Natural killer cell (primary cell): ENCODE measurements at regions not wholly inside any gene's neighbourhood (a gene's known extent, or its start where the extent isn't known, plus 50 kb on each side); places are given as distances from the start of the nearest gene placed in this dataset.

Experiments
- ATAC-seq, 3 donors: fragments of 150-1000 bp in 2 of 3; fragments of 200-7000 bp in 1 of 3; cut with Tn5 transposase; 1 replicate in 1 of 3; 2 replicates in 2 of 3; pipeline ENCODE4 v1.10.0; 2021; ENCODE audit warnings: mild to moderate bottlenecking in 2 of 3, moderate library complexity in 2 of 3
- DNase-seq, 2 donors: peaks; one replicate each; pipeline versions ENCODE4 v3.0.0 to v3.0.0-alpha.2; 2013 to 2021; ENCODE audit warnings: mixed read lengths in 1 of 2
- H3K27ac ChIP-seq: one replicate; pipeline ENCODE4 v1.5.1; 2013; ENCODE audit warnings: mild to moderate bottlenecking, low read length
- H3K27me3 ChIP-seq: one replicate; pipeline ENCODE4 v1.6.1; 2013; ENCODE audit warnings: low read length; ENCODE audit not compliant: control insufficient read depth, insufficient read depth
- H3K36me3 ChIP-seq: one replicate; pipeline ENCODE4 v1.6.1; 2013; ENCODE audit warnings: low read length; ENCODE audit not compliant: control insufficient read depth, insufficient read depth
- H3K4me1 ChIP-seq: one replicate; pipeline ENCODE4 v1.6.1; 2013; ENCODE audit warnings: low read length; ENCODE audit not compliant: control insufficient read depth, insufficient read depth
- H3K4me3 ChIP-seq: one replicate; pipeline ENCODE4 v1.5.1; 2013; ENCODE audit warnings: low read length
- H3K9me3 ChIP-seq: one replicate; pipeline ENCODE4 v1.6.1; 2013; ENCODE audit warnings: low read length; ENCODE audit not compliant: control insufficient read depth, insufficient read depth
- H3K27ac Mint-ChIP-seq, 2 donors: one replicate each; pipeline ENCODE4 v1.8.0; 2022; ENCODE audit warnings: mild to moderate bottlenecking in 2 of 2, mixed read lengths in 2 of 2, moderate library complexity in 1 of 2
- H3K27me3 Mint-ChIP-seq, 2 donors: one replicate each; pipeline ENCODE4 v1.8.0; 2022; ENCODE audit warnings: low read depth in 2 of 2, mixed read lengths in 2 of 2
- H3K36me3 Mint-ChIP-seq: one replicate; pipeline ENCODE4 v1.8.0; 2022; ENCODE audit warnings: mixed read lengths
- H3K4me1 Mint-ChIP-seq, 2 donors: one replicate each; pipeline ENCODE4 v1.8.0; 2022; ENCODE audit warnings: mixed read lengths in 2 of 2
- H3K4me3 Mint-ChIP-seq: one replicate; pipeline ENCODE4 v1.8.0; 2022; ENCODE audit warnings: mild to moderate bottlenecking, moderate library complexity, mixed read lengths
- H3K9me3 Mint-ChIP-seq, 2 donors: one replicate each; pipeline ENCODE4 v1.8.0; 2022; ENCODE audit warnings: mixed read lengths in 2 of 2
- CTCF ChIP-seq: fragments of 200-600 bp; IDR thresholded peaks from one replicate; pipeline ENCODE4 v1.8.0; 2022; ENCODE audit warnings: antibody characterized with exemption
- WGBS: methylation state at CpG from one replicate; pipeline ENCODE4 v1.1.7; 2013; ENCODE audit warnings: missing lambda C conversion rate; ENCODE audit not compliant: insufficient coverage; 5-methylcytosine and 5-hydroxymethylcytosine counted together
- intact Hi-C: fragments of 100-400 bp; cut with micrococcal nuclease; formaldehyde crosslinking; loops from one replicate; pipeline ENCODE4 v1.14.2; 2022

DNA sequence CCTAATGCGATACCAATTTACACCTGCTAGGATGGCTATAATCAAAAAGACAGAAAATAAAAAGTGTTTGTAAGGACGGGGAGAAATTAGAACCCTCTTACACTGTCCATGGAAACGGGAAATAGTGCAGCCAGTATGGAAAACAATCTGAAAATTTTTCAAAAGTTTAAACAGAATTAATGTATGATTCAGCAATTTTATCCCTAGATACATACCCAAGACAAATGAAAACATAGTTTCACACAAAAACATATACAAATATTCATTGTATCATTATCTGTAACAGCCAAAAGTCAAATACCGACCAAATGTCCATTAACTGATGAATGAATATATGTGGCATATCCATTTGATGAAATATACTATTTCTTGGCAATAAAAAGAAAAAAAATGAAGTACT is 313.5 kb upstream of the GYPC start:
- WGBS = 94% methylated on average over 2 of the region's 4 CpGs
- no peak for TF ChIP-seq CTCF
- ATAC-seq (no peak), DNase-seq (no peak)
- Mint-ChIP-seq H3K4me3 (no peak overlapping the region), H3K4me1 (no peaks in the 10 kb centered on the region), H3K27ac (no peak overlapping the region), H3K36me3 (peaks cover 9% of the 10 kb centered on the region), H3K9me3 (peaks cover 3 to 10% of the 10 kb centered on the region in 2 donors), H3K27me3 (no peaks in the 10 kb centered on the region)
- Histone ChIP-seq H3K36me3 (no peaks in the 10 kb centered on the region), H3K27ac (no peak overlapping the region), H3K27me3 (no peaks in the 10 kb centered on the region), H3K4me1 (no peaks in the 10 kb centered on the region), H3K9me3 (no peaks in the 10 kb centered on the region), H3K4me3 (no peak overlapping the region)
- intact Hi-C loops = no loop called here

DNA sequence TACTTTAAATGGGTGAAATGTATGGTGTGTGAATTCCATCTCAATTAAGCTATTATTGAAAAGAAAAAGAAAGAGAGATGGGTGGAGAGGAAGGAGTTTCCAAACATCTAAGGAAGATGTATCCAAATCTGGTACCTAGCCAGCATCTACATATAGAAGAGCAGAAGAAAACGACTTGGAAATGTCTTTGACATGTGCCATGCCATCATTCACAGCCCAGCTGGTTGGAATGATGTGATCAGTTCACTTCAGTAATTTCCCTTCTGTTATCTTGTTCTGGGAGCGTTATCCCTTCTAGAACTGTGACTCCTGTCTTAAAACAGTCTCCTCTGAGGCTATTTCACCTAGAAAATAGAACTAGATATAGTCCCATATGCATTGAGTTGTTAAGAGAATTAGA is 312.8 kb upstream of the GYPC start:
- ATAC-seq = no peak
- WGBS = 60% methylated on average over 2 of the region's 2 CpGs

DNA sequence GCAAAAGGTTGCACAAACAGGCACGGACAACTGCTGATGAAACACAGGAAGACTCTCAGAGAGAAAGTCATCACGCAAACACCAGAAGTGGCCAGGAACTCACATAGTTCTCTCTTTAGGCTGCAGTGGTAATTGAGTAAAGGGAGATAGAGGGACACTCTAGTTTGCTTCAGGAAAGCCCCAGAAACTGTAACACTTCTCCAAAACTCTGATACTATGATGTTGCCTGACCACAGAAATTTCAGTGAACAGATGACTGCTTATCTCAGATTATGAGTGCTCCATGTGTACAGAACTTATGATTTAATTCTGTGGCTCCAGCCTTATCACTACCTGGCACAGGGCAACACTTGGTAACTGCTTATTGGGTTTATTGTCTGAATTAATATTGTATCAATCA is 311.5 kb upstream of the GYPC start:
- Mint-ChIP-seq H3K9me3 (peaks cover 0 to 2% of the 10 kb centered on the region in 2 donors), H3K27me3 (no peaks in the 10 kb centered on the region), H3K27ac (no peak overlapping the region), H3K4me1 (no peaks in the 10 kb centered on the region), H3K4me3 (no peak overlapping the region), H3K36me3 (no peaks in the 10 kb centered on the region)
- WGBS = 56% methylated on average over 2 of the region's 2 CpGs
- Histone ChIP-seq H3K27me3 (no peaks in the 10 kb centered on the region), H3K4me1 (no peaks in the 10 kb centered on the region), H3K4me3 (no peak overlapping the region), H3K36me3 (no peaks in the 10 kb centered on the region), H3K27ac (no peak overlapping the region), H3K9me3 (no peaks in the 10 kb centered on the region)
- no peak for DNase-seq
- ATAC-seq = peak in 1 of 3 donors; percentile 30
- TF ChIP-seq CTCF = no peak
- intact Hi-C loops = no loop called here

More for the DNA sequence above, 312.8 kb upstream of the GYPC start:
- H3K4me1 ChIP-seq = no peaks in the 10 kb centered on the region
- no peak overlapping the region for H3K4me3 ChIP-seq
- no peaks in the 10 kb centered on the region for H3K4me1 Mint-ChIP-seq
- H3K27me3 Mint-ChIP-seq = no peaks in the 10 kb centered on the region
- intact Hi-C loops = no loop called here
- no peak overlapping the region for H3K4me3 Mint-ChIP-seq
- no peak for DNase-seq
- no peaks in the 10 kb centered on the region for H3K27me3 ChIP-seq
- H3K27ac ChIP-seq = no peak overlapping the region
- no peak overlapping the region for H3K27ac Mint-ChIP-seq
- peaks cover 0 to 9% of the 10 kb centered on the region in 2 donors for H3K9me3 Mint-ChIP-seq
- H3K36me3 Mint-ChIP-seq = peaks cover 9% of the 10 kb centered on the region
- TF ChIP-seq CTCF = no peak
- no peaks in the 10 kb centered on the region for H3K36me3 ChIP-seq
- no peaks in the 10 kb centered on the region for H3K9me3 ChIP-seq

- intact Hi-C loops = no loop called here
- ATAC-seq (no peak), DNase-seq (no peak)
- Mint-ChIP-seq H3K4me1 (no peaks in the 10 kb centered on the region), H3K9me3 (no peaks in the 10 kb centered on the region), H3K36me3 (no peaks in the 10 kb centered on the region), H3K27me3 (no peaks in the 10 kb centered on the region), H3K4me3 (no peak overlapping the region), H3K27ac (no peak overlapping the region)
- H3K4me3 ChIP-seq = no peak overlapping the region
- H3K36me3 ChIP-seq = no peaks in the 10 kb centered on the region
- no peaks in the 10 kb centered on the region for H3K27me3 ChIP-seq
- no peak overlapping the region for H3K27ac ChIP-seq
- TF ChIP-seq CTCF = no peak
- no peaks in the 10 kb centered on the region for H3K9me3 ChIP-seq
- WGBS = no CpG with 5 or more reads among the region's 1 CpG
- no peaks in the 10 kb centered on the region for H3K4me1 ChIP-seq
Observed at GRCh38 chr2:126345691-126346090, 310.3 kb upstream of the GYPC start.
